ENCODE measurements at regions not wholly inside any gene's neighbourhood (a gene's known extent, or its start where the extent isn't known, plus 50 kb on each side); places are given as distances from the start of the nearest gene placed in this dataset.

GRCh38 chr2:239487272-239487671 lies 86.5 kb upstream of the HDAC4 start:
- TF ChIP-seq TCF4 (CRISPR knock-in tag; IDR thresholded peaks at IDR 0.05; ENCODE audit: borderline replicate concordance) (no peak), OSR1 (CRISPR knock-in tag; IDR thresholded peaks at IDR 0.05) (no peak), POU6F1 (CRISPR knock-in tag; IDR thresholded peaks at IDR 0.05; ENCODE audit: borderline replicate concordance, low read depth) (no peak)
